ENCODE measurements at regions not wholly inside any gene's neighbourhood (a gene's known extent, or its start where the extent isn't known, plus 50 kb on each side); places are given as distances from the start of the nearest gene placed in this dataset.

- TF ChIP-seq, protein P1, sequence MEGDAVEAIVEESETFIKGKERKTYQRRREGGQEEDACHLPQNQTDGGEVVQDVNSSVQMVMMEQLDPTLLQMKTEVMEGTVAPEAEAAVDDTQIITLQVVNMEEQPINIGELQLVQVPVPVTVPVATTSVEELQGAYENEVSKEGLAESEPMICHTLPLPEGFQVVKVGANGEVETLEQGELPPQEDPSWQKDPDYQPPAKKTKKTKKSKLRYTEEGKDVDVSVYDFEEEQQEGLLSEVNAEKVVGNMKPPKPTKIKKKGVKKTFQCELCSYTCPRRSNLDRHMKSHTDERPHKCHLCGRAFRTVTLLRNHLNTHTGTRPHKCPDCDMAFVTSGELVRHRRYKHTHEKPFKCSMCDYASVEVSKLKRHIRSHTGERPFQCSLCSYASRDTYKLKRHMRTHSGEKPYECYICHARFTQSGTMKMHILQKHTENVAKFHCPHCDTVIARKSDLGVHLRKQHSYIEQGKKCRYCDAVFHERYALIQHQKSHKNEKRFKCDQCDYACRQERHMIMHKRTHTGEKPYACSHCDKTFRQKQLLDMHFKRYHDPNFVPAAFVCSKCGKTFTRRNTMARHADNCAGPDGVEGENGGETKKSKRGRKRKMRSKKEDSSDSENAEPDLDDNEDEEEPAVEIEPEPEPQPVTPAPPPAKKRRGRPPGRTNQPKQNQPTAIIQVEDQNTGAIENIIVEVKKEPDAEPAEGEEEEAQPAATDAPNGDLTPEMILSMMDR (IDR thresholded peaks at IDR 0.05), result no peak
- TF ChIP-seq POLR2A (IDR thresholded peaks at IDR 0.05), result no peak
Observed at GRCh38 chr13:107590556-107590955, 624.8 kb downstream of the LIG4 start.
